Right ventricle myocardium superior (tissue), 1 donor: ENCODE measurements at regions not wholly inside any gene's neighbourhood (a gene's known extent, or its start where the extent isn't known, plus 50 kb on each side); places are given as distances from the start of the nearest gene placed in this dataset.

Source experiments
- ATAC-seq: fragments of 200-7000 bp; cut with Tn5 transposase; one replicate; pipeline ENCODE4 v1.9.1; 2020; ENCODE audit warnings: mild to moderate bottlenecking; ENCODE audit not compliant: poor library complexity
- DNase-seq: peaks from one replicate; pipeline ENCODE4 v3.0.0-alpha.2; 2020
- intact Hi-C: fragments of 100-400 bp; cut with DNase I; formaldehyde crosslinking; loops from one replicate; pipeline ENCODE4 v1.11.2; 2022
- donor health status: DM: no; HTN: yes; CAD: no; lungs with severe emphysema.

GRCh38 chr10:7507887-7508726 lies 97.3 kb upstream of the SFMBT2 start:
- DNase-seq, result no peak
- no peak for ATAC-seq
- intact Hi-C loops, result no loop called here

- no peak for ATAC-seq
- intact Hi-C loops, result no loop called here
- DNase-seq, result no peak
Measured at GRCh38 chr10:7506571-7506970, 95.7 kb upstream of the SFMBT2 start.

- no peak for DNase-seq
- no peak for ATAC-seq
- intact Hi-C loops, result no loop called here
Measured at GRCh38 chr10:7505196-7505595, 94.4 kb upstream of the SFMBT2 start.

- DNase-seq (no peak), ATAC-seq (no peak)
- intact Hi-C loops, result no loop called here
Measured at GRCh38 chr10:7503190-7503589, 92.4 kb upstream of the SFMBT2 start.

GRCh38 chr10:7501157-7501556 lies 90.3 kb upstream of the SFMBT2 start:
- intact Hi-C loops, result no loop called here
- ATAC-seq (no peak), DNase-seq (no peak)

- ATAC-seq, result no peak
- DNase-seq, result no peak
- intact Hi-C loops, result no loop called here
Measured at GRCh38 chr10:7498111-7498510, 87.3 kb upstream of the SFMBT2 start.

GRCh38 chr10:7493996-7494395 lies 83.2 kb upstream of the SFMBT2 start:
- intact Hi-C loops, result no loop called here
- no peak for ATAC-seq
- DNase-seq, result no peak

- intact Hi-C loops, result no loop called here
- DNase-seq, result no peak
- no peak for ATAC-seq
Measured at GRCh38 chr10:7492660-7493046, 81.8 kb upstream of the SFMBT2 start.

GRCh38 chr10:7491949-7492659 lies 81.3 kb upstream of the SFMBT2 start:
- ATAC-seq, result no peak
- no peak for DNase-seq
- intact Hi-C loops, result no loop called here

- no peak for DNase-seq
- no peak for ATAC-seq
- intact Hi-C loops, result no loop called here
Measured at GRCh38 chr10:7491230-7491629, 80.4 kb upstream of the SFMBT2 start.

GRCh38 chr10:7488418-7488829 lies 77.6 kb upstream of the SFMBT2 start:
- ATAC-seq (peak; percentile 63), DNase-seq (no peak)
- intact Hi-C loops, result no loop called here

GRCh38 chr10:7487528-7487927 lies 76.7 kb upstream of the SFMBT2 start:
- ATAC-seq, result no peak
- intact Hi-C loops, result no loop called here

GRCh38 chr10:7486528-7486927 lies 75.7 kb upstream of the SFMBT2 start:
- no peak for ATAC-seq
- intact Hi-C loops, result no loop called here
- DNase-seq, result no peak

More at GRCh38 chr10:7487528-7487927, 76.7 kb upstream of the SFMBT2 start:
- DNase-seq, result no peak

GRCh38 chr10:7485799-7486198 lies 75.0 kb upstream of the SFMBT2 start:
- ATAC-seq (no peak), DNase-seq (no peak)
- intact Hi-C loops, result no loop called here

- no peak for ATAC-seq
- intact Hi-C loops, result no loop called here
- DNase-seq, result no peak
Measured at GRCh38 chr10:7485244-7485556, 74.4 kb upstream of the SFMBT2 start.

- intact Hi-C loops, result no loop called here
- ATAC-seq, result no peak
- no peak for DNase-seq
Measured at GRCh38 chr10:7484456-7485243, 73.8 kb upstream of the SFMBT2 start.

- DNase-seq, result no peak
- no peak for ATAC-seq
- intact Hi-C loops, result no loop called here
Measured at GRCh38 chr10:7483848-7484247, 73.0 kb upstream of the SFMBT2 start.

- ATAC-seq (no peak), DNase-seq (no peak)
- intact Hi-C loops, result no loop called here
Measured at GRCh38 chr10:7482992-7483391, 72.2 kb upstream of the SFMBT2 start.

GRCh38 chr10:7481368-7481765 lies 70.5 kb upstream of the SFMBT2 start:
- intact Hi-C loops, result no loop called here
- no peak for DNase-seq
- no peak for ATAC-seq
